Skeletal muscle cell (primary cell): ENCODE measurements at regions not wholly inside any gene's neighbourhood (a gene's known extent, or its start where the extent isn't known, plus 50 kb on each side); places are given as distances from the start of the nearest gene placed in this dataset.

Source experiments
- DNase-seq: peaks from one replicate; pipeline ENCODE4 v3.0.0-alpha.2; 2010; ENCODE audit warnings: low read depth
- H3K4me3 ChIP-seq: 2 replicates; pipeline ENCODE4 v1.5.1; 2011; ENCODE audit warnings: low read depth, mild to moderate bottlenecking, control low read depth, low read length, moderate library complexity

DNA sequence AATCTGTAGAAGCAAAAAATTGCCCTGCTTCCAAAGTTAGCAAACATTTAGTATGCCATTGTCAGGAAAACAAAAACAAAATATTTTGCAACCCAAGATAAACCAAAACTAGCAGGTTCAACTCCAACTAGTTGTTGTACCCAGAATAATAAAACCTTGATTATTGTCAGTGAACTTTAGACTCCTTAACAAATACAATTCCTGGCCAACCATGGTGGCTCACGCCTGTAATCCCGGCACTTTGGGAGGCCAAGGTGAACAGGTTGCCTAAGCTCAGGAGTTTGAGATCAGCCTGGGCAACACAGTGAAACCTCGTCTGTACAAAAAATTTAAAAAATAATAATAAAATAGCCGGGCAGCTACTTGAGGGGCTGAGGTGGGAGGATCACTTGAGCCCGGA is 53.6 kb upstream of the EPCAM start:
- no peak for DNase-seq
- no peak overlapping the region for H3K4me3 ChIP-seq

DNA sequence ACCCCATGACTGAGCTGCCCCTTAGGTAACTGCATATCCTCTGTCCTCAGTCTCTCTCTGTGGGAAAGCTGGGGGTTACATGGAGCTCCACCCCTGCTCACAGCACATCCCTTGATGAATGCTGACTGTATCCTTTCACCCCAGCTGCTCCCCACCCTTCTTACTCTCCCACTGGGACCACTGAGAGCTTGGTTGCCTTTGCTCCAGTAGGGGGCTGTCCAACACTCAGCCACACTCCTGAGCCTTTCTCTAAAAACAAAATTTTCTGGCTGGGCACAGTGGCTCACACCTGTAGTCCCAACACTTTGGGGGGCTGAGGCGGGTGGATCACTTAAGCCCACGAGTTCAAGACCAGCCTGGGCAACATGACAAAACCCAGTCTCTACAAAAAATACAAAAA is 55.4 kb upstream of the EPCAM start:
- no peak overlapping the region for H3K4me3 ChIP-seq
- DNase-seq: no peak

GRCh38 chr2:47313141-47313691 is 55.9 kb upstream of the EPCAM start:
- no peak overlapping the region for H3K4me3 ChIP-seq
- no peak for DNase-seq

- H3K4me3 ChIP-seq: no peak overlapping the region
These were observed 56.6 kb upstream of the EPCAM start for GRCh38 chr2:47312491-47312850.

GRCh38 chr2:47311764-47312490 is 57.2 kb upstream of the EPCAM start:
- no peak for DNase-seq
- H3K4me3 ChIP-seq: no peak overlapping the region

More at GRCh38 chr2:47312491-47312850, 56.6 kb upstream of the EPCAM start:
- no peak for DNase-seq

DNA sequence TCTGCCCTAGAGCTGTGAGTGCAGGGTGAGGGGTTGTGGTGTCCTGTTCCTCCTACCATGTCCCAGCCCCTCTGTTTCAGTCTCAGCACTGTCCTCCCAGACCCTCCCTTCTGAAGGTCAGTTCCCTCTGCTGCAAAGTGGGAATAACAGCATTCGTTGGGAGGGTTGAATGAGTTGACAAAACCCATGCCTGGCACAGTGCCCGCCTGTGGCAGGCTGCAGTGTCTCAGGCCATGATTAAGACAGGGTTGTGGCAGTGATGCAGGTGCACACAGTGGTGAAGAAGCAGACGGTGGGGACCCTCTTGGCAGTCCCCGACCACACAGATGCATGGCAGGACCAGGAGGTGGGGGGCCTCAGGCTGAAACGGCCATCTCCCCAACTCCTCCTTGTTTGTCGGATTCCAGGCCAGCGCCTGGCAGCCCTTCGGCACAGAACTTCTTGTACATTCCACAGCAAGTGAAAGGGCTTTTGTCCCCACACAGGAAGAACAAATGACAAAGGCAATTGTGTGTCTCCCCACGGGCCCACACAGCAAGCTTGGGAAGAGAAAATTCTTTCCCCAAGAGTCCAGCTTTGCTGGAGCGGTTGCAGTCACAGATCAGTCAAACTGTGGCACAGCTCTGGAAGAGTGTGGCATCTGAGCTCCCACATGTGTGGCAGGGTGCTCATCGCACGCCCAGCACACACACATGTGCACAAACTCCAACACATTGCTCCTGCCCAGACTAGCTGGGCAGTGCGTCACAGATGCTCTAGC is 58.1 kb upstream of the EPCAM start:
- H3K4me3 ChIP-seq: no peak overlapping the region
- DNase-seq: no peak

GRCh38 chr2:47309952-47310800 is 58.9 kb upstream of the EPCAM start:
- H3K4me3 ChIP-seq: no peak overlapping the region
- DNase-seq: no peak

DNA sequence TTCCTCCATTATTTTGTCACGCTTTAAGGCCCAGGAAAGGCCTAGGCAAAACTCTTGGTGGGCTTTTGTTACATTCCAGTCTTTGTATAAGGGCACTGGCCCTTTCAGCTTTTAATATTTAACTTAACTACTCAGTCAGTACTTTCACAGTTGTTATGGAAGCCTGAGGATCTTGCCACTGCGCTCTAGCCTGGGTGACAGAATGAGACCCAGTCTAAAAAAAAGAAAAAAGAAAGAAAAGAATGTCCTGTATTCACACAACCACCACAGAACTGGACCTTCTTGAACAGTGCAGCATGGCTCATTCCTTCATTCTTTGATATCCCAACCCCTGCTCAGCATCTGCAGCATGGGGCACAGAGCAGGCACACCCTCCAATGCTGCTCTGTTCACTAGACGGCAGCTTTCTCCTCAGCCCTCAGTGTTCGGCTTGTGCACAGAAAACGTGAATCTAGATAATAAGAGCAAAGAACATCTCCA is 59.6 kb upstream of the EPCAM start:
- H3K4me3 ChIP-seq: no peak overlapping the region
- no peak for DNase-seq

DNA sequence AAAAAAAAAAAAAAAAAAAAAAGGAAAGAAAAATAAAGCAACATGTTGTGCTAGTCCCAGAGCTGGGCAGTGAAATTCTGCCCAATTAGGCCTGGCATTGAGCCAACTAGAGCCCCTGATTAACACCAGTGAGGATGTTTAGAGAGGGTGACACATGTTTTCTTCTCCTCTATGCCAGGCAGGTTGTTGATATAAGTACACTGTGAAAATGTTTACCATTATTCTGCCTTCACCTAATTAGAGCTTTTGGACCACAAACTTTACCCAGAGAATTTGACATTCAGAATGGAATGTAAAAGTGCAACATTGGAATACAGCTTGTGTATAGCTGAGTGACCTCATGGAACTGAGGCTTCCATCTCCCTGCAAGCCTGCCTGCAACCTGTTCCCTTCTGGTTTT is 62.0 kb upstream of the EPCAM start:
- DNase-seq: no peak
- H3K4me3 ChIP-seq: no peak overlapping the region

DNA sequence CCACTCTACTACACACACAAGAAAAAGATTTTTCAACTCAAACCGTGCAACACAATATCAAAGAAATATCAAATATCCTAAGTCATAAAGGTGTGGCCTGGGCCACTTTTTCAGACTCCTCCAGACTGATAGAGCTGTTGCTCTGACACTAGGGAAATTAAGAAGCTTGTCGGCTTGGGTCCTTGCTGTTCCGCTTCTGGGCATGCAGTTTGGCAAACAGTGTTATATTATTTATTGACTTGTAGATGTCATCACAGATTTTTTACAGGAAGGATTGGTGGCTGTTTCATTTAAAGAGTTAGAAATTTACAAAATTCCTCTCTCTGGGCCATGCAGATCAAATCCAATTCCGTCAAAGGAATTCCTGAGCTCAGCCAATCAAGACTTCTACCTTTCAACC is 64.5 kb upstream of the EPCAM start:
- no peak for DNase-seq
- no peak overlapping the region for H3K4me3 ChIP-seq

DNA sequence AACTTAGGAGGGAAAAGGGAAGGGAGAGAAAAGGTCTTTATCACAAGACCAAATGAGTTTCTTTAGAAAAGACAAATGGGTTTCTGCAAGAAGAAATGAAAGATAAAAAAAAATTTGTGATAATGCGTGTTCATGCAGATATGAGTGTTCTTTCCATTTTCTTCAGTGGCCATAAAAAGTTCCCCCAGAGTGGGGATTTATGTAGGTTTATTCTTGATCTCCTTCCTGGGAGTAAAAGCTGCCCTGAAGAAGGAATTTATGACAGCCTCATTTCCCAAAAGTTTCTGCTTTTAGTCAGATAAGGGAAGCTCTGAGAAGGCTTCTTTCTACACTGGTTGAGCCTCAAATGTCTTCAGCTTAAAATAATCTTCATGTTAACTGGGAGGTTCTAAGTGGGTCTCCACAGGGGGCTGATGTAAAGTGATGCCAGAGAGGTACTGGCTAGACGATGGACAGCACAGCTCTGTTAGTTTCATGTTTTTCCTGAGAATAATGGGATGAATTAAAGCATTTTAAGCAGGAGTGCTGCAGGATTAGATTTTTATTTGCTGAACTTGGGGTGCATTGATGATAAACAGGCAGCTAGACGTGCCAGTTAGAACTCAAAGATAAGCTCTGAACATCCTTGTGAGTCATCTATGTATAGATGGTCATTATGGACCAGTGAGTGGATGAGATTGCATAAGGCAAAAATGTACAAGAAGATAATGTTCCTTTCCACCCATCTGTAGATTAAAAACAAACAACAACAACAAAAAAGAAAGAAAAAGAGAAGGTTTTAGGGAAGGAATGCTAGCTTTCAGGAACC is 65.6 kb upstream of the EPCAM start:
- DNase-seq: no peak
- H3K4me3 ChIP-seq: no peak overlapping the region

- H3K4me3 ChIP-seq: no peak overlapping the region
- no peak for DNase-seq
These were observed 66.8 kb upstream of the EPCAM start for GRCh38 chr2:47302308-47302707.

DNA sequence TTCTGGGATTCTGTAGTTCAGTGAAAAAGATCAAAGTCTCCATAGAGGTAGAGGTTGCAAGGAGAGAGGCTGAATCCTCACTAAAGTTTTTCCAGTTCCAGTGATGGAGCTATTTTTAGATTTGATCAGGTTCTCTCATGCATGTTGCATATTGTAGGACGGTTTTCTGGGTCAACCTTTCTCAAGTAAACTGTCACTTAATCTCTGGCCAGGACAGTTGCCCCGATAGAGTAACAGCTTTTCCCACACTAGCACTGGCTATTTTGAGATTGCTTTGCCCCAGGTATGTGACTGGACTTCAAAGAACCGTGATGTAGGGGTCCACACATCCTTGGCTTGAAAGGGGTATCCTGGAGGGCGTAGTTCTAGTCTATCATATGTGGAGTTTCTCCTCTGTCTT is 67.4 kb upstream of the EPCAM start:
- no peak for DNase-seq
- no peak overlapping the region for H3K4me3 ChIP-seq

- no peak overlapping the region for H3K4me3 ChIP-seq
- DNase-seq: no peak
These were observed 67.9 kb upstream of the EPCAM start for GRCh38 chr2:47301277-47301618.

GRCh38 chr2:47300609-47301276 is 68.4 kb upstream of the EPCAM start:
- no peak for DNase-seq
- no peak overlapping the region for H3K4me3 ChIP-seq

DNA sequence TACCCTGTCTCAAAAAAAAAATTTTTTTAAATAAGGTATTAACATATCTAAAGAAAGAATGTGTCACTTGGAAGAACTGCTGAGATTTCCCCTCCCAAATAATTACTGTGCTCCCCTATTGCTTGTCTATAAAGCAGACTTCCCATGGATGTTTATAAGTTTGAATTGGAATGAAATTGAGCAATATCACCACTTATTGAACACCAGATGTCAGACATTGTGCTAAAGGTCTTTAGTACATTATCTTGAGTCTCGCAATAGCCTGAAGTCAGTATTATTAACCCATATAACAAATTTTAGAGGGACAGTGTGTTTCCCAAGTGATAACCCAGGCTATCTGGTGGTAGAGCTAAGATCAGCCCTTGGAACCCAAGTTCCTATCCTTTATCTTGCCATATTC is 69.0 kb upstream of the EPCAM start:
- H3K4me3 ChIP-seq: no peak overlapping the region
- no peak for DNase-seq

DNA sequence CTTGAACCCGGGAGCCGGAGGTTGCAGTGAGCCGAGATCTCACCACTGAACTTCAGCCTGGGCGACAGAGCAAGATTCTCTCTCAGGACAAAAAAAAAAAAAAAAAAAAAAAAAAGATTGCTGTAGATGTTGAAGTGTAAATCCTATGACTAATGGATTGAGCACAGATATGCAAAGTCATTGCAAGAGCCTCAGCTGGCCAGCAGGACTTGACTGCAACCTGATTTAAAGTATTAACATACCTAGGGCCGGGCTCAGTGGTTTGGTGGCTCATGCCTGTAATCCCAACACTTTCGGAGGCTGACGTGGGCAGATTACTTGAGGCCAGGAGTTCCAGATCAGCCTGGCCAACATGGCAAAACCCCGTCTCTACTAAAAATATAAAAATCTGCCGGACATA is 69.6 kb upstream of the EPCAM start:
- H3K4me3 ChIP-seq: no peak overlapping the region
- peak; percentile 58 for DNase-seq

DNA sequence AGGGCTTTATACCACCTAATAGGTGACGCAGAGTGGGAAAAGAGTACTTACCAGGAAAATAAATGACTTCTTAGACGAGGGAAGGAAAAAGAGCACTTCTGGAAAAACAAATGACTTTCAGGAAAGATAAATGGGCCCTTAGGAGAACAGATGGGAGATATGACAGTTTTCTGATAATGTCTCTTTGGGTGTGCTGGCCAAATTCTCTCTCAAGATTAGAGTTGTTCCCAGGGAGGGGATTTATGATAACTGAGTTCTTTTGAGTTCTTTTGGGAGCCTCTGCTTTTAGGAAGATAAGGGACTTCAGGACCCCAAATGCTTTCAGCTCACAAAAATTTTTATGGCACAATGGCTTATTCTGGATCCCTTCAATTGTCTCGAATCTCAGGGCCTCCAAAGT is 70.3 kb upstream of the EPCAM start:
- DNase-seq: no peak
- H3K4me3 ChIP-seq: no peak overlapping the region
